A549 (cell line): ENCODE measurements at regions not wholly inside any gene's neighbourhood (a gene's known extent, or its start where the extent isn't known, plus 50 kb on each side); places are given as distances from the start of the nearest gene placed in this dataset.

Source experiments
- ATAC-seq, 2 experiments: fragments of 200-7000 bp in 1 of 2; fragments of >200 bp in 1 of 2; cut with Nextera tagmentation in 1 of 2; cut with Tn5 transposase in 1 of 2; 3 replicates each; pipeline versions ENCODE4 v1.8.0 to v1.9.1; 2018 to 2020; ENCODE audit warnings: mild to moderate bottlenecking in 1 of 2, moderate library complexity in 1 of 2
- CTCF ChIA-PET: fragments of 300-600 bp; sonication (Branson Sonifier 250); formaldehyde crosslinking; extraction: SDS; loops from one replicate; lab custom pipeline; 2021; ENCODE audit warnings: antibody characterized with exemption, inconsistent platforms; lab: Yijun Ruan, JAX
- POLR2A ChIA-PET: fragments of 350-600 bp; formaldehyde crosslinking; extraction: SDS; loops from one replicate; lab custom pipeline; 2021; ENCODE audit warnings: antibody characterized with exemption, inconsistent platforms; lab: Yijun Ruan, JAX
- DNase-seq, 2 experiments: peaks; one replicate each; pipeline versions ENCODE4 v3.0.0 to v3.0.0-alpha.2; 2011 to 2016; ENCODE audit warnings: low read depth in 1 of 2, low spot score in 1 of 2
- FAIRE-seq: peaks from 2 replicates; lab custom pipeline; 2011; peaks lifted over from hg19 to GRCh38; lab: Jason Lieb, UNC
- H3K27ac ChIP-seq, 2 experiments: fragments of >200 bp; sonication (Bioruptor Twin); formaldehyde crosslinking; 3 replicates each; pipeline ENCODE4 v1.5.1; 2016 to 2017
- H3K4me1 ChIP-seq: fragments of >200 bp; sonication (Bioruptor Twin); formaldehyde crosslinking; 3 replicates; pipeline ENCODE4 v1.6.1; 2016
- H3K4me2 ChIP-seq: fragments of >200 bp; sonication (Bioruptor Twin); formaldehyde crosslinking; 3 replicates; pipeline ENCODE4 v1.6.1; 2016
- H3K4me3 ChIP-seq: fragments of >200 bp; sonication (Bioruptor Twin); formaldehyde crosslinking; 3 replicates; pipeline ENCODE4 v1.5.1; 2016
- H3K9me3 ChIP-seq: fragments of >200 bp; sonication (Bioruptor Twin); formaldehyde crosslinking; 3 replicates; pipeline ENCODE4 v1.6.1; 2016
- ATOH8 ChIP-seq: fragments of 250-450 bp; sonication (Bioruptor Pico); IDR thresholded peaks from 2 replicates; pipeline ENCODE4 v1.5.0; 2020; ENCODE audit warnings: low read depth, mild to moderate bottlenecking, moderate library complexity
- E2F6 ChIP-seq: IDR thresholded peaks from 2 replicates; pipeline ENCODE4 v1.6.1; 2012; ENCODE audit warnings: low read depth, borderline replicate concordance
- EHF ChIP-seq: fragments of 250-450 bp; sonication (Bioruptor Pico); IDR thresholded peaks from 2 replicates; pipeline ENCODE4 v1.5.0; 2020; ENCODE audit warnings: mild to moderate bottlenecking
- FOSB ChIP-seq: fragments of 250-450 bp; sonication (Bioruptor Pico); IDR thresholded peaks from 2 replicates; pipeline ENCODE4 v1.5.0; 2020; ENCODE audit warnings: mild to moderate bottlenecking, moderate library complexity
- GATA3 ChIP-seq: IDR thresholded peaks from 2 replicates; pipeline ENCODE4 v1.6.1; 2012; ENCODE audit warnings: borderline replicate concordance
- HOXA7 ChIP-seq: fragments of 250-450 bp; sonication (Bioruptor Pico); IDR thresholded peaks from 2 replicates; pipeline ENCODE4 v1.5.0; 2020; ENCODE audit warnings: mild to moderate bottlenecking, moderate library complexity
- HOXB13 ChIP-seq: fragments of 250-450 bp; sonication (Bioruptor Pico); IDR thresholded peaks from 2 replicates; pipeline ENCODE4 v1.5.0; 2020; ENCODE audit warnings: low read depth, mild to moderate bottlenecking, moderate library complexity
- JUNB ChIP-seq: fragments of >200 bp; sonication (Bioruptor Twin); formaldehyde crosslinking; IDR thresholded peaks from 2 replicates; pipeline ENCODE4 v1.6.1; 2016
- NFE2L2 ChIP-seq: fragments of 150-350 bp; conservative IDR thresholded peaks from 2 replicates; pipeline ENCODE4 v1.6.1; 2014; ENCODE audit warnings: low read length
- NPAS2 ChIP-seq: fragments of 250-450 bp; sonication (Bioruptor Pico); IDR thresholded peaks from 2 replicates; pipeline ENCODE4 v1.8.0; 2022; ENCODE audit warnings: mild to moderate bottlenecking, moderate library complexity, borderline replicate concordance
- PHF8 ChIP-seq: fragments of 200-600 bp; sonication (generic); IDR thresholded peaks from 2 replicates; pipeline ENCODE4 v1.6.1; 2016; ENCODE audit warnings: low read depth, mild to moderate bottlenecking, antibody characterized with exemption, moderate library complexity, borderline replicate concordance
- POLR2A ChIP-seq: IDR thresholded peaks from 2 replicates; pipeline ENCODE4 v1.6.1; 2012; ENCODE audit warnings: mild to moderate bottlenecking, low read length
- RARB ChIP-seq: fragments of 250-450 bp; sonication (Bioruptor Pico); IDR thresholded peaks from 2 replicates; pipeline ENCODE4 v1.8.0; 2021; ENCODE audit warnings: mild to moderate bottlenecking, moderate library complexity
- RCOR1 ChIP-seq: fragments of 150-350 bp; IDR thresholded peaks from 2 replicates; pipeline ENCODE4 v1.6.1; 2014; ENCODE audit warnings: antibody characterized with exemption, low read length, low read depth
- REST ChIP-seq: fragments of 200-600 bp; sonication (generic); IDR thresholded peaks from 2 replicates; pipeline ENCODE4 v1.6.1; 2016; ENCODE audit warnings: antibody characterized with exemption, mild to moderate bottlenecking, moderate library complexity
- RFX5 ChIP-seq: fragments of 450-650 bp; IDR thresholded peaks from 2 replicates; pipeline ENCODE4 v1.7.1; 2014; ENCODE audit warnings: antibody characterized with exemption, mild to moderate bottlenecking, moderate library complexity
- ZFP36 ChIP-seq: fragments of 450-650 bp; IDR thresholded peaks from 2 replicates; pipeline ENCODE4 v1.6.1; 2014; ENCODE audit warnings: borderline replicate concordance; ENCODE audit not compliant: partially characterized antibody
- WGBS: methylation state at CpG from one replicate; pipeline ENCODE4 v1.1.6; 2017; ENCODE audit errors: missing lambda C conversion rate; 5-methylcytosine and 5-hydroxymethylcytosine counted together
- TF ChIP-seq, protein P1 (sequence below): fragments of 250-450 bp; sonication (Bioruptor Pico); IDR thresholded peaks from 2 replicates; pipeline ENCODE4 v1.5.0; 2021; ENCODE audit warnings: mild to moderate bottlenecking, moderate library complexity, borderline replicate concordance
- TF ChIP-seq, protein P2 (sequence below): fragments of >200 bp; sonication (Bioruptor Twin); formaldehyde crosslinking; IDR thresholded peaks from 3 replicates; pipeline ENCODE4 v1.6.1; 2016

GRCh38 chr14:58697930-58698642 lies 60.3 kb downstream of the DACT1 start:
- no peak overlapping the region for H3K4me2 ChIP-seq
- no peaks in the 10 kb centered on the region for H3K4me1 ChIP-seq
- 16% methylated on average over 4 of the region's 4 CpGs for WGBS
- H3K27ac ChIP-seq, result no peak overlapping the region
- DNase-seq (no peak), FAIRE-seq (no peak), ATAC-seq (no peak)
- TF ChIP-seq FOSB (CRISPR knock-in tag), result no peak
- TF ChIP-seq HOXB13 (CRISPR knock-in tag), result no peak
- no peak for TF ChIP-seq EHF
- TF ChIP-seq E2F6, result no peak
- no peak for TF ChIP-seq ATOH8 (CRISPR knock-in tag)
- no peak for TF ChIP-seq HOXA7 (CRISPR knock-in tag)
- TF ChIP-seq REST, result no peak
- no peak for TF ChIP-seq ZFP36
- no peak for TF ChIP-seq RARB (CRISPR knock-in tag)
- TF ChIP-seq, protein P1, sequence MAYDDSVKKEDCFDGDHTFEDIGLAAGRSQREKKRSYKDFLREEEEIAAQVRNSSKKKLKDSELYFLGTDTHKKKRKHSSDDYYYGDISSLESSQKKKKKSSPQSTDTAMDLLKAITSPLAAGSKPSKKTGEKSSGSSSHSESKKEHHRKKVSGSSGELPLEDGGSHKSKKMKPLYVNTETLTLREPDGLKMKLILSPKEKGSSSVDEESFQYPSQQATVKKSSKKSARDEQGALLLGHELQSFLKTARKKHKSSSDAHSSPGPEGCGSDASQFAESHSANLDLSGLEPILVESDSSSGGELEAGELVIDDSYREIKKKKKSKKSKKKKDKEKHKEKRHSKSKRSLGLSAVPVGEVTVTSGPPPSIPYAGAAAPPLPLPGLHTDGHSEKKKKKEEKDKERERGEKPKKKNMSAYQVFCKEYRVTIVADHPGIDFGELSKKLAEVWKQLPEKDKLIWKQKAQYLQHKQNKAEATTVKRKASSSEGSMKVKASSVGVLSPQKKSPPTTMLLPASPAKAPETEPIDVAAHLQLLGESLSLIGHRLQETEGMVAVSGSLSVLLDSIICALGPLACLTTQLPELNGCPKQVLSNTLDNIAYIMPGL (CRISPR knock-in tag), result no peak
- TF ChIP-seq, protein P2, sequence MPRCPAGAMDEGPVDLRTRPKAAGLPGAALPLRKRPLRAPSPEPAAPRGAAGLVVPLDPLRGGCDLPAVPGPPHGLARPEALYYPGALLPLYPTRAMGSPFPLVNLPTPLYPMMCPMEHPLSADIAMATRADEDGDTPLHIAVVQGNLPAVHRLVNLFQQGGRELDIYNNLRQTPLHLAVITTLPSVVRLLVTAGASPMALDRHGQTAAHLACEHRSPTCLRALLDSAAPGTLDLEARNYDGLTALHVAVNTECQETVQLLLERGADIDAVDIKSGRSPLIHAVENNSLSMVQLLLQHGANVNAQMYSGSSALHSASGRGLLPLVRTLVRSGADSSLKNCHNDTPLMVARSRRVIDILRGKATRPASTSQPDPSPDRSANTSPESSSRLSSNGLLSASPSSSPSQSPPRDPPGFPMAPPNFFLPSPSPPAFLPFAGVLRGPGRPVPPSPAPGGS, result no peak
- no peak for TF ChIP-seq RCOR1
- no peak for TF ChIP-seq JUNB
- no peak for TF ChIP-seq POLR2A
- no peak for TF ChIP-seq RFX5
- TF ChIP-seq NFE2L2, result no peak
- no peak for TF ChIP-seq NPAS2 (CRISPR knock-in tag)
- TF ChIP-seq PHF8, result no peak
- no peak for TF ChIP-seq GATA3
- ChIA-PET CTCF (no interaction called here), POLR2A (no interaction called here)
- H3K4me3 ChIP-seq, result no peak overlapping the region
- H3K9me3 ChIP-seq, result no peaks in the 10 kb centered on the region
